ENCODE measurements at regions not wholly inside any gene's neighbourhood (a gene's known extent, or its start where the extent isn't known, plus 50 kb on each side); places are given as distances from the start of the nearest gene placed in this dataset.
A peak's percentile ranks its signal among the peaks of the same experiment; 100 is the strongest.

GRCh38 chr21:16177532-16177931 lies 447.8 kb downstream of the USP25 start (continued):
- no peak for TF ChIP-seq STAT1 (IDR thresholded peaks at IDR 0.05; ENCODE audit: unreplicated experiment)
- TF ChIP-seq CTCF (conservative IDR thresholded peaks at IDR 0.05; ENCODE audit: low read depth in 2 of 2), result no peak
- TF ChIP-seq EZH2phosphoT487 (IDR thresholded peaks at IDR 0.05; ENCODE audit: unreplicated experiment), result no peak
- TF ChIP-seq ZNF331 (CRISPR knock-in tag; IDR thresholded peaks at IDR 0.05; ENCODE audit: low read depth), result no peak
- TF ChIP-seq EZH2 (IDR thresholded peaks at IDR 0.05; ENCODE audit: low read depth, unreplicated experiment), result no peak
- no peak for TF ChIP-seq NANOG (IDR thresholded peaks at IDR 0.05; ENCODE audit: borderline replicate concordance)

GRCh38 chr21:16179773-16180172 lies 450.0 kb downstream of the USP25 start:
- DNase-seq (ENCODE audit: low spot score), result no peak
- Histone ChIP-seq H3K4me3 (no peak overlapping the region), H3K4me1 (ENCODE audit: insufficient read depth) (no peaks in the 10 kb centered on the region), H3K4me2 (no peak overlapping the region), H3K79me2 (replicated peaks; ENCODE audit: insufficient read depth) (no peaks in the 10 kb centered on the region), H3F3A (replicated peaks; ENCODE audit: low read depth) (no peaks in the 10 kb centered on the region), H3K9me2 (ENCODE audit: insufficient read depth) (no peaks in the 10 kb centered on the region), H3K36me3 (ENCODE audit: insufficient read depth) (no peaks in the 10 kb centered on the region), H4K20me1 (replicated peaks; ENCODE audit: insufficient read depth) (no peaks in the 10 kb centered on the region), H3K27me3 (ENCODE audit: insufficient read depth) (no peaks in the 10 kb centered on the region), H2AFZ (no peak overlapping the region), H3K27ac (ENCODE audit: low read depth) (no peak overlapping the region)
- H3K4me3 Mint-ChIP-seq, result no peak overlapping the region
- H3K27ac Mint-ChIP-seq, result peak overlapping the region; percentile 4; the same call in 1 of the 2 replicates
- ATAC-seq, result no peak
- no peaks in the 10 kb centered on the region for H3K9me3 Mint-ChIP-seq
- peaks cover 19% of the 10 kb centered on the region for H3K4me1 Mint-ChIP-seq
- peaks cover 2% of the 10 kb centered on the region for H3K27me3 Mint-ChIP-seq (ENCODE audit: insufficient read depth, low read depth, poor library complexity)
- no peaks in the 10 kb centered on the region for H3K36me3 Mint-ChIP-seq (ENCODE audit: low read depth)
- no peak for TF ChIP-seq ETS1 (IDR thresholded peaks at IDR 0.05)
- TF ChIP-seq EZH2 (IDR thresholded peaks at IDR 0.05; ENCODE audit: low read depth, unreplicated experiment), result no peak
- no peak for TF ChIP-seq CREB1 (CRISPR knock-in tag; IDR thresholded peaks at IDR 0.05; ENCODE audit: low read depth)
- TF ChIP-seq EZH2phosphoT487 (IDR thresholded peaks at IDR 0.05; ENCODE audit: unreplicated experiment), result no peak
- no peak for TF ChIP-seq ZNF462 (CRISPR knock-in tag; IDR thresholded peaks at IDR 0.05)
- TF ChIP-seq ZNF331 (CRISPR knock-in tag; IDR thresholded peaks at IDR 0.05; ENCODE audit: low read depth), result no peak
- no peak for TF ChIP-seq CTCF (conservative IDR thresholded peaks at IDR 0.05; ENCODE audit: low read depth in 2 of 2)
- no peak for TF ChIP-seq STAT1 (IDR thresholded peaks at IDR 0.05; ENCODE audit: unreplicated experiment)
- TF ChIP-seq JUNB (IDR thresholded peaks at IDR 0.05; ENCODE audit: unreplicated experiment), result no peak

All from GM23338 (cell line).